Large intestine (tissue), 3 donors: ENCODE measurements at regions not wholly inside any gene's neighbourhood (a gene's known extent, or its start where the extent isn't known, plus 50 kb on each side); places are given as distances from the start of the nearest gene placed in this dataset.
A peak's percentile ranks its signal among the peaks of the same experiment; 100 is the strongest.
"Not testable (repeated sequence)": the region's sequence is repeated elsewhere in the genome, so short reads cannot be mapped to it uniquely, and the experiment has no call there.

Experiments
- DNase-seq, 2 donors: peaks; one replicate each; pipeline versions ENCODE4 v3.0.0 to v3.0.0-alpha.2; 2013
- H3K27ac ChIP-seq: one replicate; pipeline ENCODE4 v1.5.1; 2013; ENCODE audit warnings: low read length
- H3K27me3 ChIP-seq: 2 replicates; pipeline ENCODE4 v1.6.1; 2013; ENCODE audit warnings: low read length; ENCODE audit not compliant: control insufficient read depth, insufficient read depth
- H3K36me3 ChIP-seq: 2 replicates; pipeline ENCODE4 v1.6.1; 2013; ENCODE audit warnings: low read length; ENCODE audit not compliant: control insufficient read depth, insufficient read depth
- H3K4me1 ChIP-seq: one replicate; pipeline ENCODE4 v1.6.1; 2013; ENCODE audit warnings: low read length; ENCODE audit not compliant: control insufficient read depth, insufficient read depth
- H3K4me3 ChIP-seq: one replicate; pipeline ENCODE4 v1.5.1; 2013; ENCODE audit warnings: low read length
- H3K9me3 ChIP-seq: one replicate; pipeline ENCODE4 v1.6.1; 2013; ENCODE audit warnings: mild to moderate bottlenecking, low read depth, low read length, moderate library complexity; ENCODE audit not compliant: control insufficient read depth
- WGBS: methylation state at CpG from one replicate; pipeline ENCODE4 v1.1.5; 2013; ENCODE audit warnings: low lambda C conversion rate; ENCODE audit not compliant: insufficient coverage; 5-methylcytosine and 5-hydroxymethylcytosine counted together

DNA sequence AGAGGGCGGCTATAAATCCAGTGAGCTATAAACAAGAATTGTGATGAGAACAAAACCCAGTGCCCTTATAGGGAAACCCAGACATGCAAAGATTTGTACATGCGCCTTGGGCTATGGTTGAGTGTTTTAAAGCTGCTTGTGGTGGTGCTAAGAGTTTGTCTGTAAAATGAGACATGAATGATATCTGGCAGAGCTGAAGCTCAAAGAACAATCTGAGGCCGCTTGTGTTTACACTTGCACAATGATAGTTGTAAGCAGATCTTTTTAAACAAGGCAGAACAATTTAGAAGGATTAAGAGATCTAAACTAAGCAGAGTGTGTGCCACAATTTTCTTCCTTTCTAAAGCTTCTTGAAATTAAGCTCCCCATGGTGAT, 80.4 kb upstream of the ADAMTS5 start:
- Histone ChIP-seq H3K27ac (peak overlapping the region; percentile 28), H3K4me3 (no peak overlapping the region), H3K27me3 (no peaks in the 10 kb centered on the region), H3K9me3 (no peaks in the 10 kb centered on the region), H3K36me3 (no peaks in the 10 kb centered on the region), H3K4me1 (no peaks in the 10 kb centered on the region)
- DNase-seq: peak; percentile 5 to 17
- 67% methylated on average over 1 of the region's 3 CpGs for WGBS

DNA sequence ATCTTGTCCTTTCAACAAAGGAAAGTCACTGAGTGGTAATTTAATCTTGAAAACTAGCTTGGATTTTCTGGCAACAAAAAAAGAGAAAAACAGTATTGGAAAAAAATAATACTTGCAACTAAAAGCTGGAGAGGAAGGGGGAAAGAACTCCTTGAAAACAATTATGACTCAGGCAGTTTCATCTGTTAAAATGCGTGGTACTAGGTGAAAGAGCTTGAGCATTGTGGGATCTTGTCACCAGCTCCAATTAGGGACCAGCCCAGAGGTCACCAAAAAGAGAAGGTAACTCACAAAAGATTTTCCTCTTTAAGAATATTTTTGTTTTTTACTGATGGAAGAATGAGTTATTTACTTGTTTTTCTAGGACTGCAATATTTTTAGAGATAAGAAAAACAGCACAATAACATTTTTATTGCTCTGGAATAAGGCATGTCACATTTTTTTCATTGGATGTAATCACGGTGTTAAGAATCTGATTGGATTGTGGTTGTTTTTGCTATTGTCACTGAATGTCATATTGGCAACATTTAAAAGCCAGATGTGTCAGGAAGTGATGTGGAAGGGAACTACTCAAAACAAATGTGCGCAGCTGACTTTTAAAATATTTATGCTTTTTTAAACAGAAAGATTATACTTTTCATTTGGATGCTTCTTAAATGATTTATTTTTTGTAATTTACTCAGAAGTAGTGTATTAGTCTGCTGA, 78.5 kb upstream of the ADAMTS5 start:
- H3K4me3 ChIP-seq: no peak overlapping the region
- H3K36me3 ChIP-seq: no peaks in the 10 kb centered on the region
- no peaks in the 10 kb centered on the region for H3K27me3 ChIP-seq
- no peaks in the 10 kb centered on the region for H3K9me3 ChIP-seq
- no peak for DNase-seq
- H3K4me1 ChIP-seq: no peaks in the 10 kb centered on the region
- H3K27ac ChIP-seq: no peak overlapping the region
- WGBS: 89% methylated on average over 2 of the region's 3 CpGs

DNA sequence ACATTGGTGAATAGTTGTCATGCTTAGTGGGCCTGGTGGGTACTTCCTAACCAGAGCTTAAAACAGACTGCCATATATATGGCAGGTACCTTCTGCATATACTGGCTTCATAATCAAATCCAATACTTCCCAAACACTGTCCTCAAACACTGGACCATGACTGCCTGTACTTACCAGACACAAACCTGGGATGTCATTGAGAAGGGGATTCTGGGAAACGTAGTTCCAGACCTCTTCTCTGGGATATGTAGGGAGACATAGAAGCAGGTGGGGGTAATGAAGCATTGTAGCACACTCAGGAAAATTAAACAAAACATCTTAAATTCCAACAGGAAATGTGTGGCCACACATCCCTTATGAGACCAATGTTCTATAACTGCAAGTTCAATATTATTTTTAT, 76.5 kb upstream of the ADAMTS5 start:
- H3K4me3 ChIP-seq: no peak overlapping the region
- no peak for DNase-seq
- no peak overlapping the region for H3K27ac ChIP-seq
- WGBS: no CpG with 5 or more reads among the region's 1 CpG
- no peaks in the 10 kb centered on the region for H3K4me1 ChIP-seq
- H3K36me3 ChIP-seq: no peaks in the 10 kb centered on the region
- H3K9me3 ChIP-seq: no peaks in the 10 kb centered on the region
- H3K27me3 ChIP-seq: no peaks in the 10 kb centered on the region

GRCh38 chr21:27040738-27041469, 74.0 kb upstream of the ADAMTS5 start:
- H3K36me3 ChIP-seq: no peaks in the 10 kb centered on the region
- DNase-seq: no peak
- H3K9me3 ChIP-seq: no peaks in the 10 kb centered on the region
- no peak overlapping the region for H3K27ac ChIP-seq
- no peaks in the 10 kb centered on the region for H3K27me3 ChIP-seq
- H3K4me3 ChIP-seq: no peak overlapping the region
- no peaks in the 10 kb centered on the region for H3K4me1 ChIP-seq
- 100% methylated on average over 1 of the region's 2 CpGs for WGBS

DNA sequence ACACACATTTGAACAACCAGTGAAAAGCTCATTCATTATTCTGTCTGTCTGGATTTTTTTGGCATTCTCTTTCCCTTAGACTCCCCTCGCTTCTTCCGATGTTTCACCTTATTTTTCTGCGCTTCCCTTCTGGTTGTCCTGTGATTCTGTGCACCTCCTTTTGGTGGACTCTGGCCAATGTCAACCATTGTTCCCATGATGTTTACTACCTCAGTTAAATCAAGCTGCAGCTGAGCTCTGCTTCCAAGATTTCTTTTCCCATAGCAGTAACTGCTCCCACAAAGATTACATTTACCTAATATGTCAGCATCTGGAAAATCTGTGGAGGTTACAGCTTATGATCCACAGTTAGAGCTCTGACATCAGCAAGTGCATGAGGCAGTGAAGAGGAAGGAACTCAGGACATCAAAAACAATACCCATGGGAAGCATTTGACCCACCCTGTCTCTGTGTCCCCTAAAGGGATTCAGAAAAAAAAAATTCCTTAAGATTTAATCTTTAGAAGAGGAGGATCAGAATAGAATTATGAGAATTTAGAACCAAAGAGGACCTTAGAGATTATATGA, 69.9 kb upstream of the ADAMTS5 start:
- Histone ChIP-seq H3K4me1 (no peaks in the 10 kb centered on the region), H3K36me3 (no peaks in the 10 kb centered on the region), H3K4me3 (no peak overlapping the region), H3K9me3 (no peaks in the 10 kb centered on the region), H3K27ac (no peak overlapping the region), H3K27me3 (no peaks in the 10 kb centered on the region)
- no peak for DNase-seq
- 94% methylated on average over 3 of the region's 3 CpGs for WGBS

GRCh38 chr21:27035791-27036190, 68.9 kb upstream of the ADAMTS5 start:
- WGBS: 85% methylated on average over 4 of the region's 4 CpGs
- H3K36me3 ChIP-seq: no peaks in the 10 kb centered on the region
- H3K4me1 ChIP-seq: no peaks in the 10 kb centered on the region

DNA sequence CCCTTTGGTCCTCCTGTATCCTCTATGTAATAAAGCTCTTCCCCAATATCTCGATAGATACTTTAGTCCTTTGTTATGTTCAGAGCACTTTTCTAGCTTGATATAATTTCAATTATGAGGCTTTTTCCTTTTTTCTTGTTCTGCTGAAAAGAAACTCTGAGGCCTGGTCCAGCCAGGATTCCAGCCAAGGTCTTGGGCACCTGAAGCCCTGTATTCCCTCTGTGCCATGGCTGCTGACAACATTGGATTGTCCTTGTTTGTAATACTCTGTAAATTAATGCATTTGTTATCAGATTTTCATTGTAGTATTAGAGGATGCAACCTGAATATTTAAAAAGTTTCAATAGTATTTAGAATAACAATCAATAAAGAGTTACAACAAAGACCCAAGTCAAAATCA, 67.9 kb upstream of the ADAMTS5 start:
- H3K4me3 ChIP-seq: no peak overlapping the region
- no peaks in the 10 kb centered on the region for H3K27me3 ChIP-seq
- no peak for DNase-seq
- no peaks in the 10 kb centered on the region for H3K36me3 ChIP-seq
- no peaks in the 10 kb centered on the region for H3K9me3 ChIP-seq
- 100% methylated on average over 1 of the region's 1 CpG for WGBS
- H3K4me1 ChIP-seq: no peaks in the 10 kb centered on the region
- no peak overlapping the region for H3K27ac ChIP-seq

More at GRCh38 chr21:27035791-27036190, 68.9 kb upstream of the ADAMTS5 start:
- Histone ChIP-seq H3K27ac (no peak overlapping the region), H3K9me3 (no peaks in the 10 kb centered on the region), H3K27me3 (no peaks in the 10 kb centered on the region), H3K4me3 (no peak overlapping the region)
- no peak for DNase-seq

- no peak for DNase-seq
- Histone ChIP-seq H3K36me3 (no peaks in the 10 kb centered on the region), H3K9me3 (no peaks in the 10 kb centered on the region), H3K27me3 (no peaks in the 10 kb centered on the region), H3K4me3 (no peak overlapping the region), H3K27ac (no peak overlapping the region), H3K4me1 (no peaks in the 10 kb centered on the region)
- no CpG with 5 or more reads among the region's 3 CpGs for WGBS
Observed at GRCh38 chr21:27033471-27033870, 66.6 kb upstream of the ADAMTS5 start.

- Histone ChIP-seq H3K4me3 (no peak overlapping the region), H3K27ac (no peak overlapping the region), H3K27me3 (no peaks in the 10 kb centered on the region), H3K36me3 (no peaks in the 10 kb centered on the region), H3K4me1 (no peaks in the 10 kb centered on the region), H3K9me3 (no peaks in the 10 kb centered on the region)
- WGBS: no CpG with 5 or more reads among the region's 1 CpG
- no peak for DNase-seq
Observed at GRCh38 chr21:27026501-27026900, 59.6 kb upstream of the ADAMTS5 start.

DNA sequence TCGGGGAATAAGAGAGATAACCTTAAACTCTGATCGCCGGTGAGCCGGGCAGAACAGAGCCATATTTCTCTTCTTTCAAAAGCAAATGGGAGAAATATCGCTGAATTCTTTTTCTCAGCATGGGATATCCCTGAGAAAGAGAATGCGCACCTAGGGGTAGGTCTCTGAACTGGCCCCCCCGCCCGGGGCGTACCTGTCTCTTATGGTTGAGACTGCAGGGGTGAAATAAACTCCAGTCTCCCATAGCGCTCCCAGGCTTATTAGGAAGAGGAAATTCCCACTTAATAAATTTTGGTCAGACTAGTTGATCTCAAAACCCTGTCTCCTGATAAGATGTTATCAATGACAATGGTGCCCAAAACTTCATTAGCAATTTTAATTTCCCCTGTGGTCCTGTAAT, 58.8 kb upstream of the ADAMTS5 start:
- not testable (repeated sequence) for H3K27ac ChIP-seq, H3K27me3 ChIP-seq, H3K4me1 ChIP-seq, H3K4me3 ChIP-seq, H3K9me3 ChIP-seq, H3K36me3 ChIP-seq, DNase-seq
- WGBS: no CpG with 5 or more reads among the region's 10 CpGs
